ENCODE measurements at regions not wholly inside any gene's neighbourhood (a gene's known extent, or its start where the extent isn't known, plus 50 kb on each side); places are given as distances from the start of the nearest gene placed in this dataset.
A peak's percentile ranks its signal among the peaks of the same experiment; 100 is the strongest.

GRCh38 chr4:96593422-96593821, 753.5 kb downstream of the PDHA2 start:
- H3K27me3 ChIP-seq: no peaks in the 10 kb centered on the region
- TF ChIP-seq POLR2A (IDR thresholded peaks at IDR 0.05): no peak
- TF ChIP-seq CTCF (IDR thresholded peaks at IDR 0.05): no peak
- H3K4me3 ChIP-seq (replicated peaks in 1 of 3): no peak overlapping the region
- intact Hi-C loops (cut with DNase I): no loop called here
- no peak for DNase-seq
- H3K27ac ChIP-seq: no peak overlapping the region
- H3K36me3 ChIP-seq: no peaks in the 10 kb centered on the region
- no peaks in the 10 kb centered on the region for H3K4me1 ChIP-seq
- 96 to 97% methylated on average over 2 of the region's 2 CpGs for WGBS, 2 donors
- H3K9me3 ChIP-seq: no peaks in the 10 kb centered on the region

DNA sequence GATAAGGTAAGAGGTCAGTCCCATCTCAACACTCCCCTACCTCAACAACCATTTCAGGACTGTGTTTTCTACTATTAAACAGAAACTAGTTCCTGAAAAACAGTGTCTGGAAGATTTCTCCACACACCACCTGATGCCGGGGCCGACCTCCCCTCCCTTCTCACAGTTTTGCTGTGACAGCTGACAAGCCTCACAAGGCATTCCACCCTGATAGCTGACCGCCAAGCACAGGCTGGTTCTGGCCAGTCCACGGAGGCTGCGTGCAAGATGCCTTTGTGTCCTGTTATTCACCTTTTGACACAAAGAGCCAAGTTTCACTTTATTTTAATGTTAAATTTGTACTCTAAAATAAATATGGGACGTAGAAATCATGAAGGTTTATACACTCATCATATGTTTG, 758.6 kb downstream of the PDHA2 start:
- intact Hi-C loops (cut with DNase I): no loop called here
- no peaks in the 10 kb centered on the region for H3K27me3 ChIP-seq
- 58 to 71% methylated on average over 6 of the region's 6 CpGs for WGBS, 2 donors
- peak; percentile 23 to 40 for DNase-seq
- TF ChIP-seq POLR2A (IDR thresholded peaks at IDR 0.05) (no peak), CTCF (IDR thresholded peaks at IDR 0.05) (no peak)
- H3K9me3 ChIP-seq: no peaks in the 10 kb centered on the region
- H3K4me1 ChIP-seq: no peaks in the 10 kb centered on the region
- H3K36me3 ChIP-seq: no peaks in the 10 kb centered on the region
- H3K4me3 ChIP-seq (replicated peaks in 1 of 3): no peak overlapping the region
- no peak overlapping the region for H3K27ac ChIP-seq

GRCh38 chr4:96599752-96600151, 759.9 kb downstream of the PDHA2 start:
- WGBS, 2 donors: 80 to 81% methylated on average over 4 of the region's 4 CpGs
- H3K4me1 ChIP-seq: no peaks in the 10 kb centered on the region

GRCh38 chr4:96602661-96603060, 762.8 kb downstream of the PDHA2 start:
- no peaks in the 10 kb centered on the region for H3K9me3 ChIP-seq
- no peaks in the 10 kb centered on the region for H3K4me1 ChIP-seq
- intact Hi-C loops (cut with DNase I): no loop called here
- H3K27me3 ChIP-seq: no peaks in the 10 kb centered on the region
- TF ChIP-seq POLR2A (IDR thresholded peaks at IDR 0.05) (no peak), CTCF (IDR thresholded peaks at IDR 0.05) (no peak)
- no peak for DNase-seq
- WGBS, 2 donors: 81 to 95% methylated on average over 3 of the region's 3 CpGs
- H3K27ac ChIP-seq: no peak overlapping the region
- H3K36me3 ChIP-seq: no peaks in the 10 kb centered on the region
- no peak overlapping the region for H3K4me3 ChIP-seq (replicated peaks in 1 of 3)

More at GRCh38 chr4:96599752-96600151, 759.9 kb downstream of the PDHA2 start:
- Histone ChIP-seq H3K9me3 (no peaks in the 10 kb centered on the region), H3K36me3 (no peaks in the 10 kb centered on the region), H3K4me3 (replicated peaks in 1 of 3) (no peak overlapping the region), H3K27me3 (no peaks in the 10 kb centered on the region), H3K27ac (no peak overlapping the region)
- intact Hi-C loops (cut with DNase I): no loop called here
- DNase-seq: no peak
- TF ChIP-seq POLR2A (IDR thresholded peaks at IDR 0.05) (no peak), CTCF (IDR thresholded peaks at IDR 0.05) (no peak)

GRCh38 chr4:96603641-96604040, 763.7 kb downstream of the PDHA2 start:
- Histone ChIP-seq H3K27ac (no peak overlapping the region), H3K36me3 (no peaks in the 10 kb centered on the region), H3K4me3 (replicated peaks in 1 of 3) (no peak overlapping the region), H3K4me1 (no peaks in the 10 kb centered on the region), H3K27me3 (no peaks in the 10 kb centered on the region), H3K9me3 (no peaks in the 10 kb centered on the region)
- TF ChIP-seq CTCF (IDR thresholded peaks at IDR 0.05): no peak
- intact Hi-C loops (cut with DNase I): no loop called here
- no peak for DNase-seq
- WGBS, 2 donors: 55 to 68% methylated on average over 3 of the region's 3 CpGs
